Common myeloid progenitor, CD34-positive (primary cell): ENCODE measurements at regions not wholly inside any gene's neighbourhood (a gene's known extent, or its start where the extent isn't known, plus 50 kb on each side); places are given as distances from the start of the nearest gene placed in this dataset.

Source experiments
- CTCF ChIA-PET: fragments of 350-600 bp; sonication (Branson Sonifier 250); formaldehyde crosslinking; loops from one replicate; lab custom pipeline; 2021; ENCODE audit warnings: antibody characterized with exemption; lab: Charles Lee
- POLR2A ChIA-PET: fragments of 350-600 bp; sonication (Branson Sonifier 250); formaldehyde crosslinking; loops from one replicate; lab custom pipeline; 2021; ENCODE audit warnings: antibody characterized with exemption; lab: Charles Lee
- DNase-seq, 3 donors: peaks; one replicate each; pipeline versions ENCODE4 v3.0.0 to v3.0.0-alpha.2; 2013
- H3K27ac ChIP-seq, 2 experiments: 1 replicate in 1 of 2; 2 replicates in 1 of 2; pipeline ENCODE4 v1.7.0; 2013; ENCODE audit warnings: inconsistent platforms in 2 of 2, low read length in 2 of 2, mild to moderate bottlenecking in 2 of 2, low read depth in 1 of 2, moderate library complexity in 1 of 2; ENCODE audit not compliant: severe bottlenecking in 2 of 2, insufficient read depth in 1 of 2, poor library complexity in 1 of 2
- H3K27me3 ChIP-seq, 5 experiments: replicated peaks in 2 of 5; 1 replicate in 3 of 5; 2 replicates in 2 of 5; pipeline versions ENCODE4 v1.6.1 to v1.7.0; 2013; ENCODE audit warnings: low read length in 4 of 5, mild to moderate bottlenecking in 2 of 5, moderate library complexity in 2 of 5, inconsistent platforms in 1 of 5; ENCODE audit not compliant: insufficient read depth in 5 of 5, control insufficient read depth in 4 of 5
- H3K36me3 ChIP-seq, 4 experiments: 1 replicate in 2 of 4; 2 replicates in 2 of 4; pipeline versions ENCODE4 v1.6.1 to v1.7.0; 2013; ENCODE audit warnings: low read length in 3 of 4, control low read depth in 1 of 4, mild to moderate bottlenecking in 1 of 4; ENCODE audit not compliant: control insufficient read depth in 4 of 4, insufficient read depth in 4 of 4
- H3K4me1 ChIP-seq, 4 experiments: 1 replicate in 3 of 4; 2 replicates in 1 of 4; pipeline versions ENCODE4 v1.6.1 to v1.7.1; 2013; ENCODE audit warnings: low read length in 3 of 4, mild to moderate bottlenecking in 3 of 4, control low read depth in 1 of 4, inconsistent platforms in 1 of 4, moderate library complexity in 1 of 4; ENCODE audit not compliant: control insufficient read depth in 4 of 4, insufficient read depth in 4 of 4; ENCODE audit errors: control extremely low read depth in 1 of 4
- H3K4me3 ChIP-seq, 7 experiments: 1 replicate in 4 of 7; 2 replicates in 3 of 7; pipeline versions ENCODE4 v1.5.1 to v1.7.0; 2013; ENCODE audit warnings: mild to moderate bottlenecking in 7 of 7, low read length in 6 of 7, moderate library complexity in 6 of 7, inconsistent platforms in 2 of 7, low read depth in 2 of 7, control low read depth in 1 of 7; ENCODE audit not compliant: insufficient read depth in 4 of 7, control insufficient read depth in 1 of 7; ENCODE audit errors: extremely low read depth in 1 of 7
- H3K9me3 ChIP-seq, 5 experiments: 1 replicate in 4 of 5; 2 replicates in 1 of 5; pipeline versions ENCODE4 v1.6.1 to v1.7.1; 2013; ENCODE audit warnings: low read length in 4 of 5, mild to moderate bottlenecking in 2 of 5, inconsistent platforms in 1 of 5, low read depth in 1 of 5, moderate library complexity in 1 of 5; ENCODE audit not compliant: control insufficient read depth in 4 of 5, insufficient read depth in 2 of 5; ENCODE audit errors: control extremely low read depth in 1 of 5
- WGBS: methylation state at CpG from one replicate; pipeline ENCODE4 v1.1.5; 2013; ENCODE audit not compliant: insufficient coverage; 5-methylcytosine and 5-hydroxymethylcytosine counted together

- Histone ChIP-seq H3K27me3 (no peaks in the 10 kb centered on the region), H3K4me1 (no peaks in the 10 kb centered on the region), H3K27ac (no peak overlapping the region), H3K36me3 (no peaks in the 10 kb centered on the region), H3K9me3 (no peaks in the 10 kb centered on the region), H3K4me3 (no peak overlapping the region)
- CTCF ChIA-PET: interaction anchor here (1.6 kb wide), 1 partner anchor 31 kb away, joined by 3 read pairs; no protein-coding TSS in a partner anchor
- WGBS: 67% methylated on average over 3 of the region's 3 CpGs
- DNase-seq: no peak
- POLR2A ChIA-PET: no interaction called here
Measured at GRCh38 chr5:74083096-74083791, 457.2 kb downstream of the ARHGEF28 start.

DNA sequence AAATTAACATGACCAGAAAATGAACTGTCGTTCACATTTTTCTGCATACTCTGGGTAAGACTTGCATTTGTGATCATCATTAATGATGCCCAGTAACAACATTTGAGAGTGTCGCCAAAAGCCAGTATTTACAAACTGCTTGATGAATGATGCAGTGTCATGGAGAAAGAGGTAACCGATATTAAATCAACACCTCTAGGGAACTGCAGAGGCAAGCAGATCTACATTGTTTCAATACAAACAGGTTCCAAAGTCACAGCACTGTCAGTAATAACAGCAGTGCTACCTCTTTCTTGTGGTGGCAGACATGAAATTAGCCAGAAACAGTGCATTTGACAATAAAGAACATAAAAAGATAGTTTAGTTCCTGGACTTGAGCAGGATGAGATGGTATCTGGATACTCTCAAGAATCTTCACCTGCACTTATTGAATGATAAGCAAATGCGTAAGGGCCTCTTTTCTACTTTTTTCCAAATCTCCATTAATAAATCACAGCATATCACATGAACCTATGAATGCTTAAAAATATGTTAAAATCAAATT, 456.6 kb downstream of the ARHGEF28 start:
- H3K27ac ChIP-seq: no peak overlapping the region
- 100% methylated on average over 2 of the region's 4 CpGs for WGBS
- POLR2A ChIA-PET: no interaction called here
- no peaks in the 10 kb centered on the region for H3K9me3 ChIP-seq
- H3K27me3 ChIP-seq: no peaks in the 10 kb centered on the region
- CTCF ChIA-PET: interaction anchor here (1.6 kb wide), 1 partner anchor 30 kb away, joined by 3 read pairs; no protein-coding TSS in a partner anchor
- no peaks in the 10 kb centered on the region for H3K36me3 ChIP-seq
- no peak overlapping the region for H3K4me3 ChIP-seq
- no peak for DNase-seq
- no peaks in the 10 kb centered on the region for H3K4me1 ChIP-seq

- 75% methylated on average over 2 of the region's 5 CpGs for WGBS
- no peak for DNase-seq
Measured at GRCh38 chr5:74081126-74081525, 455.1 kb downstream of the ARHGEF28 start.

GRCh38 chr5:74079971-74080556, 454.1 kb downstream of the ARHGEF28 start:
- Histone ChIP-seq H3K27me3 (no peaks in the 10 kb centered on the region), H3K9me3 (peaks cover 0 to 2% (median 0%) of the 10 kb centered on the region in 5 experiments), H3K27ac (no peak overlapping the region), H3K4me3 (no peak overlapping the region), H3K36me3 (no peaks in the 10 kb centered on the region), H3K4me1 (no peaks in the 10 kb centered on the region)
- no peak for DNase-seq
- POLR2A ChIA-PET: no interaction called here
- CTCF ChIA-PET: interaction anchor here (1.6 kb wide), 1 partner anchor 13 kb away, joined by 3 read pairs; no protein-coding TSS in a partner anchor
- WGBS: 87% methylated on average over 6 of the region's 6 CpGs

More at GRCh38 chr5:74081126-74081525, 455.1 kb downstream of the ARHGEF28 start:
- no peaks in the 10 kb centered on the region for H3K27me3 ChIP-seq
- H3K4me1 ChIP-seq: no peaks in the 10 kb centered on the region
- peaks cover 0 to 2% (median 0%) of the 10 kb centered on the region in 5 experiments for H3K9me3 ChIP-seq
- ChIA-PET CTCF (interaction anchor here (1.0 kb wide), 1 partner anchor 8 kb away, joined by 3 read pairs; no protein-coding TSS in a partner anchor), POLR2A (no interaction called here)
- no peaks in the 10 kb centered on the region for H3K36me3 ChIP-seq
- H3K4me3 ChIP-seq: no peak overlapping the region
- H3K27ac ChIP-seq: no peak overlapping the region

DNA sequence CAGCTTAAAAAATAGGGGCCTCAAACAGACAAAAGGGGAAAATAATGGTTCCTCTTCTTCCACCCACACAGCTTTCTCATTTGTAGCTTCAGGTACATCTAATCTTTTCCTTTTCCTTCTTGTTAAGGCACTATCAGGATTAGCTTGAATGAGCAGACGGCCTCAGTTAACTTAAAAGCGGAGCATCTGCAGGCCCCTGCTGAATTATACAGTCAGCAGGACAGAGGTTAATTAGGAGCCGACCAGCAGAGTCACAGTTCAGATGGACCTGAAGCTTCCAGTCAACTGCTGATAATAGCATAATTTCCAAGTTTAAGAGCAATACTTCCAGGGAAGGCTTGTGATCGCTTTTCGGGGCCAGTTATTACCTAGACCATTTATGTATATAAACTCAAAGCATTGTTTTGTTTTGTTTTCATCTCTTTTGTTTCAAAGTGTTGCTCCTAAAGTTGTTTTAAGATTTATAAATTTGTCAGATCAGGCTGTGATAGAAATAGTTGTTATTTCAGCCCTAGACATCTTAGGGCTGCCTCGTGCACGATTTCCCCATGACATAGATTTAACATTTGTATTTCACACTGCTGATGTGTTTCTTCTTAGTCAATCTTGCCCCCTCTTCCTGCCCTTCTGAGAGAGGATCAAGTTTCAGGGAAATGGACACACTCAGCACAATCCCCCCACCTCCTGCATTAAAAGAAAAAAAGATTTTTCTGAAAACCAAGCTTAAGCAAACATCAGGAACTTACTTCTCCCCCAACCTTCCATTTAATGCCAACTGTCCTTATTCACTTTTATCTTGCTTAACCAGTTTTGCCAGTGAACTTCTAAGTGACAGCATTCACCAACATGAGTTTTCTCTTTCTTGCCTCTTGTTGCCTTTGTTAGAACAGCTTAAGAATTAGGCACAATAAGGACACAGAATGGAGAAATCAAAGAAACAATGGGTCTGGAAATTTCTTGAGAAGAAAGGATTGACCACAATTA, 449.8 kb downstream of the ARHGEF28 start:
- DNase-seq: no peak
- POLR2A ChIA-PET: no interaction called here
- Histone ChIP-seq H3K4me3 (no peak overlapping the region), H3K27ac (no peak overlapping the region), H3K9me3 (peaks cover 0 to 2% (median 0%) of the 10 kb centered on the region in 5 experiments), H3K27me3 (no peaks in the 10 kb centered on the region), H3K4me1 (no peaks in the 10 kb centered on the region), H3K36me3 (no peaks in the 10 kb centered on the region)
- CTCF ChIA-PET: no interaction called here
- WGBS: 95% methylated on average over 5 of the region's 7 CpGs

DNA sequence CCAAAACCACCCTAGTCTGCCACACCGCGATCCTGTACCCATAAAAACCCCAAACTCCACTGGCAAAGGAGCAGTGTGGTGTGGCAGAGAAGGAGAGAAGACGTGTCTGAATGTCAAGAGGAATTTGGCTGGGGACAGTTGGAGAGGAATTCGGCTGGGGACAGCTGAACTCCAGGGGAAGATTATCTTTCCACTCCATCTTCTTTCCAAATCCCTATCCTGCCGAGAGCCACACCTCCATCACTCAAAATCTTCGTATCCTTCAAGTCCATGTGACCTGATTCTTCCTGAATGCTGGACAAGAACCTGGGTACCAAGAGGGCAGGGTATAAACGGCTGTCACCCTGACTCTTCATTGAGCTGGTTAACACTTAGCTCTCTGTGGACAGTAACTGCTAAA, 448.1 kb downstream of the ARHGEF28 start:
- CTCF ChIA-PET: no interaction called here

More for the DNA sequence above, 448.1 kb downstream of the ARHGEF28 start:
- no peaks in the 10 kb centered on the region for H3K4me1 ChIP-seq
- H3K4me3 ChIP-seq: no peak overlapping the region
- POLR2A ChIA-PET: no interaction called here
- H3K36me3 ChIP-seq: no peaks in the 10 kb centered on the region
- WGBS: 95% methylated on average over 3 of the region's 7 CpGs
- no peak overlapping the region for H3K27ac ChIP-seq
- no peaks in the 10 kb centered on the region for H3K27me3 ChIP-seq
- no peak for DNase-seq
- peaks cover 0 to 2% (median 0%) of the 10 kb centered on the region in 5 experiments for H3K9me3 ChIP-seq
